Type B pancreatic cell (in vitro differentiated cells): ENCODE measurements at regions not wholly inside any gene's neighbourhood (a gene's known extent, or its start where the extent isn't known, plus 50 kb on each side); places are given as distances from the start of the nearest gene placed in this dataset.

Experiments used
- DNase-seq: peaks from one replicate; pipeline ENCODE4 v3.0.0; 2021; ENCODE audit warnings: mixed read lengths; ENCODE audit not compliant: unreplicated experiment; ENCODE audit errors: extremely low spot score
- H3K27ac Mint-ChIP-seq: 2 replicates; pipeline ENCODE4 v1.8.0; 2021; ENCODE audit warnings: mild to moderate bottlenecking, mixed read lengths
- H3K27me3 Mint-ChIP-seq: 2 replicates; pipeline ENCODE4 v1.8.0; 2021; ENCODE audit warnings: mixed read lengths
- H3K36me3 Mint-ChIP-seq: 2 replicates; pipeline ENCODE4 v1.8.0; 2021; ENCODE audit warnings: mixed read lengths
- H3K4me1 Mint-ChIP-seq: one replicate; pipeline ENCODE4 v1.8.0; 2021; ENCODE audit warnings: mixed read lengths; ENCODE audit not compliant: unreplicated experiment
- H3K4me3 Mint-ChIP-seq: 2 replicates; pipeline ENCODE4 v1.8.0; 2021; ENCODE audit warnings: mild to moderate bottlenecking, mixed read lengths
- H3K9me3 Mint-ChIP-seq: 2 replicates; pipeline ENCODE4 v1.8.0; 2021; ENCODE audit warnings: mixed read lengths
- CTCF ChIP-seq: fragments of 200-600 bp; sonication (generic); conservative IDR thresholded peaks from 2 replicates; pipeline ENCODE4 v1.5.0; 2021; ENCODE audit warnings: antibody characterized with exemption, mild to moderate bottlenecking

- H3K27me3 Mint-ChIP-seq: no peaks in the 10 kb centered on the region
Observed at GRCh38 chr3:83140983-83141382, 1379.5 kb upstream of the GBE1 start.

GRCh38 chr3:83131236-83131635, 1369.8 kb upstream of the GBE1 start:
- no peaks in the 10 kb centered on the region for H3K27me3 Mint-ChIP-seq
- H3K4me3 Mint-ChIP-seq: no peak overlapping the region
- DNase-seq: no peak
- no peak for TF ChIP-seq CTCF
- H3K9me3 Mint-ChIP-seq: no peaks in the 10 kb centered on the region
- no peak overlapping the region for H3K27ac Mint-ChIP-seq
- H3K36me3 Mint-ChIP-seq: no peaks in the 10 kb centered on the region
- H3K4me1 Mint-ChIP-seq: no peaks in the 10 kb centered on the region

More at GRCh38 chr3:83140983-83141382, 1379.5 kb upstream of the GBE1 start:
- TF ChIP-seq CTCF: no peak
- Mint-ChIP-seq H3K9me3 (no peaks in the 10 kb centered on the region), H3K27ac (no peak overlapping the region), H3K4me1 (no peaks in the 10 kb centered on the region), H3K4me3 (no peak overlapping the region), H3K36me3 (no peaks in the 10 kb centered on the region)
- no peak for DNase-seq

DNA sequence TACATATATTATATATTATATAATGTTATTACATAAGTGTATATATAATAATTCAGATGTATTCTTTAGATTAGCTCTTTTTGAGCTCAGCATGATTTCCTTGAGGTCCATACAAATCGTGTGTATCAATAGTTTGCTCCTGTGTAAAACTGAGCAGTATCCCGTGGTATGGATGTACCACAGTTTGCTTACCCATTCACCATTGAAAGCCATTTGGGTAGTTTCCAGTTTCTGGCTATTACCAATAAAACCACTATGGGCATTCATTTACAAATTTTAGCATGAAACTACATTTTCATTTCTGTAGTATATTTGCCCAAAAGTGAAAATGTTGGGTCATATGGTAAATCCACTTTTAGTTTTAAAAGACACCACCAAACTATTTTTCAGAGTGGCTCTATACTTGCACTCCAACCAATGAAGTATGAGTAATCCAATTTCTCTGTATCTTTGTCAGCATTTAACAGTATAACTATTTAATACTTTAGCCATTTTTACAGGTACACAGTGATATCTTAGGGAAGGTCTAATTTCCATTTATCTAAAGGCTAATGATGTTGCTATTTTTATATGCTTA, 1361.4 kb upstream of the GBE1 start:
- Mint-ChIP-seq H3K36me3 (no peaks in the 10 kb centered on the region), H3K4me1 (no peaks in the 10 kb centered on the region), H3K9me3 (no peaks in the 10 kb centered on the region), H3K27ac (no peak overlapping the region), H3K4me3 (no peak overlapping the region), H3K27me3 (no peaks in the 10 kb centered on the region)
- no peak for TF ChIP-seq CTCF
- no peak for DNase-seq

- Mint-ChIP-seq H3K36me3 (no peaks in the 10 kb centered on the region), H3K27me3 (no peaks in the 10 kb centered on the region), H3K4me3 (no peak overlapping the region), H3K4me1 (no peaks in the 10 kb centered on the region), H3K9me3 (no peaks in the 10 kb centered on the region), H3K27ac (no peak overlapping the region)
- no peak for DNase-seq
- no peak for TF ChIP-seq CTCF
Observed at GRCh38 chr3:83093222-83093572, 1331.8 kb upstream of the GBE1 start.

DNA sequence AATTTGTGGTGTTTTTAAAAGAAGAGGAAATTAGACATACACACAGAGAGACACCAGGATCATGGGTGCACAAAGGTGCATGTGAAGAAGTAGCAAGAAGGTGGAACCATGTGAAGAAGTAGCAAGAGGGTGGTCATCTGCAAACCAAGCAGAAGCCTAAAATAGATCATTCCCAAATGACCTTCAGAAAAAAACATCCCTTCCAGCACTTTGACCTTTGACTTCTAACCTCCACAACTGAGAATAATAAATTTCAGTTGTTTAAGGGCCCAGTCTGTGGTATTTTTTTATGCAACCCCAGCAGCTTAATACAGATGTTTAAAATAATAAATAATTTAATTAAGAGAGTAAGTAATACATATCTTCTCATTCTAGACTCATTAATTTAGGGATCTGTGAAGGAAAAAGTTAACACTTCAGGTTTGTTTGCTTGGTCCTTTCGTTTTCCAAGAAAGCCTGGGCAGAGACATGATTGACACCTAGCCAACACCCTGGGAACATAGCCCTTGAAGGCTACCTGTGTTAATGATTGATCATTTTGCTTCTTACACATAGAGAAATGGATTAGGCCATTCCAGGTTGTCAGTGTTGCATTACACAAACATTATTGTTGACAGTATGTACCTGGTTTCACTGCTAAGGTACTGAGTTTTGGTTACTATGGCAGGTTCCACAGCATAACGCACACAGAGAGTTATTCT, 1331.2 kb upstream of the GBE1 start:
- no peak for DNase-seq
- Mint-ChIP-seq H3K9me3 (no peaks in the 10 kb centered on the region), H3K4me3 (no peak overlapping the region), H3K27ac (no peak overlapping the region), H3K4me1 (no peaks in the 10 kb centered on the region), H3K27me3 (no peaks in the 10 kb centered on the region), H3K36me3 (no peaks in the 10 kb centered on the region)
- TF ChIP-seq CTCF: no peak
